Choroid plexus epithelial cell (primary cell): ENCODE measurements at regions not wholly inside any gene's neighbourhood (a gene's known extent, or its start where the extent isn't known, plus 50 kb on each side); places are given as distances from the start of the nearest gene placed in this dataset.

Source experiments
- DNase-seq: peaks from one replicate; pipeline ENCODE4 v3.0.0-alpha.2; 2010; ENCODE audit warnings: low read depth
- H3K4me3 ChIP-seq: 2 replicates; pipeline ENCODE4 v1.5.1; 2011; ENCODE audit warnings: low read depth, mild to moderate bottlenecking, control low read depth, low read length, moderate library complexity
- CTCF ChIP-seq: conservative IDR thresholded peaks from 2 replicates; pipeline ENCODE4 v1.5.1; 2011; ENCODE audit warnings: low read depth, mild to moderate bottlenecking, control low read depth, inconsistent platforms, low read length, moderate library complexity

GRCh38 chrX:14377427-14377826, 151.9 kb upstream of the GLRA2 start:
- TF ChIP-seq CTCF = no peak
- no peak for DNase-seq
- H3K4me3 ChIP-seq = no peak overlapping the region

GRCh38 chrX:14363728-14364127, 165.6 kb upstream of the GLRA2 start:
- TF ChIP-seq CTCF = no peak
- no peak overlapping the region for H3K4me3 ChIP-seq
- no peak for DNase-seq

- H3K4me3 ChIP-seq = no peak overlapping the region
- no peak for TF ChIP-seq CTCF
- peak; percentile 8 for DNase-seq
Observed at GRCh38 chrX:14362721-14363120, 166.6 kb upstream of the GLRA2 start.

GRCh38 chrX:14361435-14361834, 167.9 kb upstream of the GLRA2 start:
- no peak for TF ChIP-seq CTCF
- H3K4me3 ChIP-seq = no peak overlapping the region
- DNase-seq = no peak

GRCh38 chrX:14359727-14360126, 169.6 kb upstream of the GLRA2 start:
- no peak overlapping the region for H3K4me3 ChIP-seq
- no peak for DNase-seq
- no peak for TF ChIP-seq CTCF

GRCh38 chrX:14359316-14359715, 170.0 kb upstream of the GLRA2 start:
- TF ChIP-seq CTCF = no peak
- no peak overlapping the region for H3K4me3 ChIP-seq
- no peak for DNase-seq

- no peak for DNase-seq
- no peak for TF ChIP-seq CTCF
- H3K4me3 ChIP-seq = no peak overlapping the region
Observed at GRCh38 chrX:14357314-14357713, 172.0 kb upstream of the GLRA2 start.
